Motor neuron (in vitro differentiated cells): ENCODE measurements at regions not wholly inside any gene's neighbourhood (a gene's known extent, or its start where the extent isn't known, plus 50 kb on each side); places are given as distances from the start of the nearest gene placed in this dataset.

Experiments used
- ATAC-seq, 8 experiments: fragments of 200-7000 bp; cut with Tn5 transposase; replicated peaks in 6 of 8; 2 replicates each; pipeline ENCODE4 v1.8.0; 2021; ENCODE audit warnings: mild to moderate bottlenecking in 8 of 8, moderate library complexity in 8 of 8
- H3K27ac ChIP-seq, 2 donors: fragments of 250-450 bp; sonication (Bioruptor Pico); 2 replicates each; pipeline ENCODE4 v1.9.0; 2021; ENCODE audit warnings: antibody characterized with exemption in 2 of 2, mild to moderate bottlenecking in 2 of 2, moderate library complexity in 1 of 2
- H3K4me1 ChIP-seq, 2 donors: fragments of 250-450 bp; sonication (Bioruptor Pico); replicated peaks in 1 of 2; 2 replicates each; pipeline ENCODE4 v1.6.1; 2021; ENCODE audit warnings: antibody characterized with exemption in 2 of 2, mild to moderate bottlenecking in 2 of 2, moderate library complexity in 1 of 2
- H3K4me3 ChIP-seq, 5 donors: fragments of 250-450 bp; sonication (Bioruptor Pico); 2 replicates each; pipeline ENCODE4 v1.9.0; 2021; ENCODE audit warnings: antibody characterized with exemption in 5 of 5, mild to moderate bottlenecking in 5 of 5, moderate library complexity in 4 of 5
- WGBS, 10 experiments: fragments of 450-650 bp; shearing (Covaris generic); methylation state at CpG; one replicate each; pipeline ENCODE4 v1.0.0; 2022; 5-methylcytosine and 5-hydroxymethylcytosine counted together
- in situ Hi-C, 9 experiments: fragments of 400-800 bp; cut with MboI; loops; one replicate each; pipeline ENCODE4 v1.15.0; 2021; ENCODE audit warnings: low sequenced_read_pairs in 9 of 9, low pct_unique_long_range_greater_than_20kb in 2 of 9; ENCODE audit not compliant: unreplicated experiment in 9 of 9

GRCh38 chr10:131746241-131746711, 154.5 kb upstream of the PPP2R2D start:
- Histone ChIP-seq H3K27ac (no peak overlapping the region), H3K4me3 (no peak overlapping the region), H3K4me1 (peaks cover 53 to 61% of the 10 kb centered on the region in 2 donors)
- WGBS, 10 experiments: 92% methylated on average over 6 of the region's 20 CpGs; no CpG with 5 or more reads in 9 of the 10 experiments
- ATAC-seq: no peak
- in situ Hi-C loops: no loop called here

- no peak for ATAC-seq
- H3K4me1 ChIP-seq: peaks cover 58 to 66% of the 10 kb centered on the region in 2 donors
- no peak overlapping the region for H3K27ac ChIP-seq
- WGBS, 10 experiments: no CpG with 5 or more reads among the region's 1 CpG
- in situ Hi-C loops: no loop called here
- no peak overlapping the region for H3K4me3 ChIP-seq
Observed at GRCh38 chr10:131746785-131747184, 154.0 kb upstream of the PPP2R2D start.

- H3K4me1 ChIP-seq: peaks cover 60 to 70% of the 10 kb centered on the region in 2 donors
- H3K4me3 ChIP-seq: no peak overlapping the region
- no peak overlapping the region for H3K27ac ChIP-seq
- no peak for ATAC-seq
- 96 to 100% (median 100%) methylated on average over 2 to 5 of the region's 16 CpGs; no CpG with 5 or more reads in 6 of the 10 experiments for WGBS, 10 experiments
- in situ Hi-C loops: no loop called here
Observed at GRCh38 chr10:131747251-131747650, 153.6 kb upstream of the PPP2R2D start.

GRCh38 chr10:131747791-131748190, 153.0 kb upstream of the PPP2R2D start:
- in situ Hi-C loops: no loop called here
- H3K4me1 ChIP-seq: peaks cover 58 to 66% of the 10 kb centered on the region in 2 donors
- no CpG with 5 or more reads among the region's 11 CpGs for WGBS, 10 experiments
- no peak overlapping the region for H3K27ac ChIP-seq
- no peak overlapping the region for H3K4me3 ChIP-seq
- peak in 4 of 8 experiments; percentile 5 to 30 (median 11) for ATAC-seq

- no peak for ATAC-seq
- in situ Hi-C loops: no loop called here
- H3K4me3 ChIP-seq: no peak overlapping the region
- peaks cover 54 to 63% of the 10 kb centered on the region in 2 donors for H3K4me1 ChIP-seq
- 34 to 97% methylated on average over 5 to 6 of the region's 9 CpGs; no CpG with 5 or more reads in 8 of the 10 experiments for WGBS, 10 experiments
- H3K27ac ChIP-seq: no peak overlapping the region
Observed at GRCh38 chr10:131748191-131748590, 152.6 kb upstream of the PPP2R2D start.

GRCh38 chr10:131748831-131749766, 151.7 kb upstream of the PPP2R2D start:
- peaks cover 44 to 54% of the 10 kb centered on the region in 2 donors for H3K4me1 ChIP-seq
- in situ Hi-C loops: no loop called here
- no peak overlapping the region for H3K4me3 ChIP-seq
- peak overlapping the region in 1 of 2 donors; percentile 30 for H3K27ac ChIP-seq
- 33 to 80% (median 52%) methylated on average over 1 to 8 of the region's 40 CpGs; no CpG with 5 or more reads in 3 of the 10 experiments for WGBS, 10 experiments
- peak in 5 of 8 experiments; percentile 44 to 76 (median 54) for ATAC-seq

- Histone ChIP-seq H3K4me1 (peaks cover 41 to 50% of the 10 kb centered on the region in 2 donors), H3K4me3 (no peak overlapping the region), H3K27ac (no peak overlapping the region)
- in situ Hi-C loops: no loop called here
- peak in 2 of 8 experiments; percentile 6 to 21 for ATAC-seq
- WGBS, 10 experiments: 100% methylated on average over 1 of the region's 8 CpGs; no CpG with 5 or more reads in 9 of the 10 experiments
Observed at GRCh38 chr10:131749767-131750142, 151.1 kb upstream of the PPP2R2D start.

- in situ Hi-C loops: no loop called here
- no peak for ATAC-seq
- peaks cover 41 to 50% of the 10 kb centered on the region in 2 donors for H3K4me1 ChIP-seq
- no peak overlapping the region for H3K27ac ChIP-seq
- no peak overlapping the region for H3K4me3 ChIP-seq
- WGBS, 10 experiments: 7 to 82% (median 59%) methylated on average over 3 to 10 of the region's 22 CpGs; no CpG with 5 or more reads in 6 of the 10 experiments
Observed at GRCh38 chr10:131750171-131750895, 150.5 kb upstream of the PPP2R2D start.

GRCh38 chr10:131750973-131751826, 149.6 kb upstream of the PPP2R2D start:
- Histone ChIP-seq H3K27ac (peak overlapping the region in 1 of 2 donors; percentile 37), H3K4me1 (peaks cover 44 to 55% of the 10 kb centered on the region in 2 donors), H3K4me3 (no peak overlapping the region)
- ATAC-seq: peak in 5 of 8 experiments; percentile 25 to 48 (median 32)
- in situ Hi-C loops: no loop called here
- 0 to 68% (median 53%) methylated on average over 1 to 9 of the region's 17 CpGs; no CpG with 5 or more reads in 3 of the 10 experiments for WGBS, 10 experiments

- Histone ChIP-seq H3K4me3 (no peak overlapping the region), H3K4me1 (peaks cover 53 to 63% of the 10 kb centered on the region in 2 donors), H3K27ac (peak overlapping the region in 1 of 2 donors; percentile 37)
- 29 to 100% (median 80%) methylated on average over 1 to 8 of the region's 24 CpGs; no CpG with 5 or more reads in 1 of the 10 experiments for WGBS, 10 experiments
- ATAC-seq: no peak
- in situ Hi-C loops: no loop called here
Observed at GRCh38 chr10:131751827-131752775, 148.7 kb upstream of the PPP2R2D start.

- H3K27ac ChIP-seq: no peak overlapping the region
- no peak for ATAC-seq
- in situ Hi-C loops: no loop called here
- 0 to 87% (median 57%) methylated on average over 1 to 7 of the region's 7 CpGs for WGBS, 10 experiments
- peaks cover 61 to 65% of the 10 kb centered on the region in 2 donors for H3K4me1 ChIP-seq
- no peak overlapping the region for H3K4me3 ChIP-seq
Observed at GRCh38 chr10:131753336-131753735, 147.5 kb upstream of the PPP2R2D start.
